CD4-positive, alpha-beta memory T cell (primary cell): ENCODE measurements at regions not wholly inside any gene's neighbourhood (a gene's known extent, or its start where the extent isn't known, plus 50 kb on each side); places are given as distances from the start of the nearest gene placed in this dataset.

ENCODE experiments used
- CTCF ChIA-PET: fragments of 350-600 bp; sonication (Branson Sonifier 250); formaldehyde crosslinking; loops from one replicate; lab custom pipeline; 2021; ENCODE audit warnings: inconsistent platforms; ENCODE audit not compliant: partially characterized antibody; lab: Charles Lee
- POLR2A ChIA-PET: fragments of 350-600 bp; sonication (Branson Sonifier 250); formaldehyde crosslinking; loops from one replicate; lab custom pipeline; 2021; ENCODE audit not compliant: partially characterized antibody; lab: Charles Lee
- DNase-seq, 5 donors: peaks; one replicate each; pipeline versions ENCODE4 v3.0.0 to v3.0.0-alpha.2; 2020 to 2022; ENCODE audit warnings: mixed read lengths in 1 of 5
- H3K27ac ChIP-seq: one replicate; pipeline ENCODE4 v1.7.0; 2013; ENCODE audit warnings: low read depth, low read length
- H3K27me3 ChIP-seq: 2 replicates; pipeline ENCODE4 v1.7.0; 2013; ENCODE audit warnings: mild to moderate bottlenecking, low read length, moderate library complexity; ENCODE audit not compliant: insufficient read depth
- H3K36me3 ChIP-seq: 2 replicates; pipeline ENCODE4 v1.7.0; 2013; ENCODE audit warnings: mild to moderate bottlenecking, low read length, moderate library complexity; ENCODE audit not compliant: insufficient read depth
- H3K4me1 ChIP-seq: 2 replicates; pipeline ENCODE4 v1.7.0; 2013; ENCODE audit warnings: mild to moderate bottlenecking, low read length, moderate library complexity; ENCODE audit not compliant: insufficient read depth
- H3K4me3 ChIP-seq, 2 donors: one replicate each; pipeline ENCODE4 v1.7.0; 2013; ENCODE audit warnings: low read length in 2 of 2, mild to moderate bottlenecking in 1 of 2
- H3K9me3 ChIP-seq, 2 donors: one replicate each; pipeline ENCODE4 v1.7.0; 2013; ENCODE audit warnings: low read length in 2 of 2, control low read depth in 1 of 2; ENCODE audit not compliant: control insufficient read depth in 1 of 2
- H3K27ac Mint-ChIP-seq, 7 donors: one replicate each; pipeline ENCODE4 v1.8.0; 2020 to 2021; ENCODE audit warnings: mixed read lengths in 7 of 7, mild to moderate bottlenecking in 6 of 7, inconsistent platforms in 3 of 7, moderate library complexity in 3 of 7
- H3K27me3 Mint-ChIP-seq, 2 donors: one replicate each; pipeline ENCODE4 v1.8.0; 2020 to 2021; ENCODE audit warnings: mixed read lengths in 2 of 2
- H3K36me3 Mint-ChIP-seq, 2 donors: one replicate each; pipeline ENCODE4 v1.8.0; 2020 to 2021; ENCODE audit warnings: mixed read lengths in 2 of 2, inconsistent platforms in 1 of 2, mild to moderate bottlenecking in 1 of 2
- H3K4me1 Mint-ChIP-seq, 4 donors: one replicate each; pipeline ENCODE4 v1.8.0; 2020 to 2021; ENCODE audit warnings: mixed read lengths in 4 of 4, mild to moderate bottlenecking in 1 of 4
- H3K4me3 Mint-ChIP-seq, 8 donors: one replicate each; pipeline ENCODE4 v1.8.0; 2020 to 2021; ENCODE audit warnings: mixed read lengths in 8 of 8, mild to moderate bottlenecking in 7 of 8, moderate library complexity in 6 of 8, inconsistent platforms in 3 of 8
- H3K9me3 Mint-ChIP-seq, 8 donors: one replicate each; pipeline ENCODE4 v1.8.0; 2020 to 2021; ENCODE audit warnings: mixed read lengths in 8 of 8, mild to moderate bottlenecking in 5 of 8, inconsistent platforms in 3 of 8, moderate library complexity in 1 of 8
- intact Hi-C: fragments of 100-400 bp; cut with micrococcal nuclease; formaldehyde crosslinking; loops from one replicate; pipeline ENCODE4 v1.15.1; 2023

GRCh38 chr4:57163530-57164459 is 53.6 kb upstream of the IGFBP7 start:
- intact Hi-C loops, result loop anchor here (2.0 kb wide), 1 partner anchor 187 kb away; the partner anchor contains the start of gene NOA1
- ChIA-PET CTCF (interaction anchor here (0.6 to 4.2 kb wide), 30 partner anchors 7 to 1373 kb away, joined by 3 to 43 read pairs (median 4); no protein-coding TSS in a partner anchor), POLR2A (no interaction called here)
- peaks cover 6 to 16% (median 9%) of the 10 kb centered on the region in 4 donors for H3K4me1 Mint-ChIP-seq
- Histone ChIP-seq H3K4me1 (peaks cover 4% of the 10 kb centered on the region), H3K9me3 (no peaks in the 10 kb centered on the region), H3K27ac (no peak overlapping the region), H3K27me3 (no peaks in the 10 kb centered on the region), H3K4me3 (peak overlapping the region; percentile 76 to 87), H3K36me3 (no peaks in the 10 kb centered on the region)
- peak overlapping the region in 4 of 7 donors; percentile 15 to 74 (median 52) for H3K27ac Mint-ChIP-seq
- peaks cover 16 to 18% of the 10 kb centered on the region in 2 donors for H3K27me3 Mint-ChIP-seq
- peak overlapping the region; percentile 77 to 93 (median 90) for H3K4me3 Mint-ChIP-seq
- peak; percentile 41 to 61 (median 56) for DNase-seq
- H3K9me3 Mint-ChIP-seq, result no peaks in the 10 kb centered on the region
- no peaks in the 10 kb centered on the region for H3K36me3 Mint-ChIP-seq

GRCh38 chr4:57162499-57163019 is 52.4 kb upstream of the IGFBP7 start:
- DNase-seq, result no peak
- peaks cover 16 to 21% of the 10 kb centered on the region in 2 donors for H3K27me3 Mint-ChIP-seq
- Histone ChIP-seq H3K9me3 (no peaks in the 10 kb centered on the region), H3K4me1 (peaks cover 4% of the 10 kb centered on the region), H3K36me3 (no peaks in the 10 kb centered on the region), H3K4me3 (no peak overlapping the region), H3K27me3 (no peaks in the 10 kb centered on the region), H3K27ac (no peak overlapping the region)
- POLR2A ChIA-PET, result interaction anchor here (0.6 kb wide), 1 partner anchor 373 kb away, joined by 3 read pairs; no protein-coding TSS in a partner anchor
- intact Hi-C loops, result loop anchor here (2.0 kb wide), 1 partner anchor 186 kb away; the partner anchor contains the start of gene NOA1
- CTCF ChIA-PET, result interaction anchor here (0.9 to 4.2 kb wide), 16 partner anchors 9 to 107 kb away, joined by 3 to 43 read pairs (median 10); no protein-coding TSS in a partner anchor
- H3K4me3 Mint-ChIP-seq, result peak overlapping the region in 2 of 8 donors; percentile 85 to 93
- no peak overlapping the region for H3K27ac Mint-ChIP-seq
- peaks cover 6 to 16% (median 9%) of the 10 kb centered on the region in 4 donors for H3K4me1 Mint-ChIP-seq
- H3K9me3 Mint-ChIP-seq, result no peaks in the 10 kb centered on the region
- H3K36me3 Mint-ChIP-seq, result no peaks in the 10 kb centered on the region
